Posterior cingulate gyrus (tissue), 11 donors: ENCODE measurements at regions not wholly inside any gene's neighbourhood (a gene's known extent, or its start where the extent isn't known, plus 50 kb on each side); places are given as distances from the start of the nearest gene placed in this dataset.

Experiments used
- DNase-seq, 10 donors: peaks; one replicate each; pipeline versions ENCODE4 v3.0.0 to v3.0.0-alpha.2; 2020 to 2021; ENCODE audit warnings: mixed read lengths in 3 of 10
- intact Hi-C: fragments of 100-400 bp; cut with DNase I; formaldehyde crosslinking; loops from one replicate; pipeline ENCODE4 v1.15.1; 2023

GRCh38 chr12:79534029-79534867 is 156.5 kb downstream of the PAWR start:
- intact Hi-C loops, result loop anchor here (10.0 kb wide), 1 partner anchor 109 kb away; no protein-coding TSS in a partner anchor
- DNase-seq, result no peak

- intact Hi-C loops, result loop anchor here (10.0 kb wide), 1 partner anchor 108 kb away; no protein-coding TSS in a partner anchor
- no peak for DNase-seq
Measured at GRCh38 chr12:79532907-79533288, 157.9 kb downstream of the PAWR start.

- intact Hi-C loops, result loop anchor here (10.0 kb wide), 1 partner anchor 107 kb away; no protein-coding TSS in a partner anchor
Measured at GRCh38 chr12:79531518-79531917, 159.2 kb downstream of the PAWR start.

GRCh38 chr12:79527473-79527872 is 163.3 kb downstream of the PAWR start:
- intact Hi-C loops, result no loop called here
- no peak for DNase-seq

More at GRCh38 chr12:79531518-79531917, 159.2 kb downstream of the PAWR start:
- DNase-seq, result no peak

- intact Hi-C loops, result no loop called here
- DNase-seq, result no peak
Measured at GRCh38 chr12:79525357-79525756, 165.4 kb downstream of the PAWR start.

- DNase-seq, result no peak
- intact Hi-C loops, result no loop called here
Measured at GRCh38 chr12:79524507-79525148, 166.1 kb downstream of the PAWR start.

- DNase-seq, result no peak
- intact Hi-C loops, result no loop called here
Measured at GRCh38 chr12:79522989-79523386, 167.8 kb downstream of the PAWR start.

- intact Hi-C loops, result no loop called here
- DNase-seq, result no peak
Measured at GRCh38 chr12:79522257-79522988, 168.3 kb downstream of the PAWR start.

GRCh38 chr12:79521576-79521975 is 169.2 kb downstream of the PAWR start:
- DNase-seq, result no peak
- intact Hi-C loops, result no loop called here

GRCh38 chr12:79517363-79517762 is 173.4 kb downstream of the PAWR start:
- no peak for DNase-seq
- intact Hi-C loops, result no loop called here

GRCh38 chr12:79515530-79515935 is 175.2 kb downstream of the PAWR start:
- intact Hi-C loops, result no loop called here
- no peak for DNase-seq

GRCh38 chr12:79514730-79515529 is 175.8 kb downstream of the PAWR start:
- DNase-seq, result no peak
- intact Hi-C loops, result no loop called here

GRCh38 chr12:79512068-79512467 is 178.7 kb downstream of the PAWR start:
- intact Hi-C loops, result no loop called here
- DNase-seq, result no peak

- no peak for DNase-seq
- intact Hi-C loops, result no loop called here
Measured at GRCh38 chr12:79508622-79509021, 182.1 kb downstream of the PAWR start.
